ENCODE measurements at regions not wholly inside any gene's neighbourhood (a gene's known extent, or its start where the extent isn't known, plus 50 kb on each side); places are given as distances from the start of the nearest gene placed in this dataset.
A peak's percentile ranks its signal among the peaks of the same experiment; 100 is the strongest.

DNA sequence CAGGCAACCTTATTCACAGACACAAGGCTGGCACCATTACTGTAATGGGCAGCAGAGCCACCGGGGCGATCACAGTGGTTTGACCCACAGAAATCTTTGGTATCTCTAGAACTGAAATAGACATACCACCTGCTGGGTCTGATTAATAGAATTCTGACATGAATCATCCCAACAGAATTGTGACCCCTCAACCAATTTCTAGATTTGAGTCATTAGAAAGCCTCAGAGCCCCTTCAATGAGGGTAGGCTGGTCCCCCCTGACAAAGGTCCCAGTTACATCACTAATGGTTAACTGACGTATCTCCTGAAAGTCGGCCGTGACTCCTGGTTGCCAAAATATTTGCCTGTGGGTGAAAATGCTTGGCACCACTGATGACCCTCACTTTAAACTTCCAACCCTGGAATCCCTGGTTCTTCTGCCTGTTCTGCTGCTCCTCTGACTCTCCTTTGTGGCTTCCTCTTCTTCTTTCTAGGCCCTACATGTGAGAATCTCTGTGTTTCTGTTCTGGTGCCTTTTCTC lies 124.9 kb upstream of the ARID1B start:
- DNase-seq (ENCODE audit: low read depth, low spot score) = no peak
- no peak overlapping the region for H3K27ac ChIP-seq

DNA sequence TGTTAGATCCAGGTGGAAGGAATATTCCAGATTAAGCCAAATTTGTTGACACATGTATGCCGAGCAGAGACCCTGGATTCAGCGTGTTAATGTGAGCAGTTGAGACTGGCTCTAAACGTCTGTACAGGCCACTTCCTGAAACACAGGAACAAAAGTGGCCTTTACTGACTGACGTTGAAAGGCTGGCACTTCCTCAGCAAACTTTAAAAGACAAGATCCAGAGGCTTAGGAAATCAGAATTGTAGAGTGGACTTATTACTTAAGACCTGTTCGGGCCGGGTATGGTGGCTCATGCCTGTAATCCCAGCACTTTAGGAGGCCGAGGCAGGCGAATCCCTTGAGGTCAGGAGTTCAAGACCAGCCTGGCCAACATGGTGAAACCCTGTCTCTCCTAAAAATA lies 125.7 kb upstream of the ARID1B start:
- H3K27ac ChIP-seq = no peak overlapping the region
- DNase-seq (ENCODE audit: low read depth, low spot score) = no peak

DNA sequence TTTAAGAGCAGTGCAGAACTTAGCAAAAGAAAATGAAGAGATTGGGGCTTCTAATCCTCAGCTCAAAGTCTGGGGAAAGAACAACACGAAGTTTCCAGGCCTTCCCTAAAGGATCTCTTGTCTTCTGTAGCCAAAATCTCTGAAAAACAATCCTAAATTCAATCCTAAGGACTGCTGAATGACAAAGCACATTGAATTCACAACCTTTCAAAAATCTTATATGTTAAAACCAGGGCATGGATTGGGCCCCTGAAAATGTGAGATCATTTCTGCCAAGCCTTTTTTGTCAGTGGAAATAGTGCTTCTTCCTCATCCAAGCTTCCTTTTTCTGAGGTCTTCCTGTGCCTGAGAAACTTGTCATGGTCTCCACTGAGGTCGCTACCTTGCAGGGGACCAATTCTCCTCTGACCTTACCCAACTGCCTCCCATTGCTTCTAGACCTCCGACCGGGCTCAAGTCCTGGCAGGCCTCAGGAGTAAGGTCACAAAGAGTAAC lies 126.2 kb upstream of the ARID1B start:
- no peak for DNase-seq (ENCODE audit: low read depth, low spot score)

DNA sequence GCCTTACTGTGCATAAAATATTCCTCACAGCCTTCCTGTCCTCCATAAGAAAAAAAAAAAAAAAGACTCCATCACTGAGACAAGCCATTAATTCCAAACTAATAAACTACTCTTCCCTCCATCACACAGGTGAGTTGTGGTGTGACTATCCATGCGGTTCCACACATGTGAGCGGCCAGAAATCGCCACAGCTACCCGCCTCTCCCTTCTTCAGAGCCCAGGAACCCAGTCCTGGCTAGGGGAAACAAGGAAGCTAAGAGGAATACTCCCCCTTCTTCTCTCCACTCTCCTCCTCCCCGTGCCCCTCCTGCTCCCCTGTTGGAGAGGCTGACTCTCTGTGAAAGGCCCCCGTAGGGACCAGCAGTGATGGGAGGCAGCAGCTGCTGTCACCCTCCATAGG lies 128.6 kb upstream of the ARID1B start:
- no peak for DNase-seq (ENCODE audit: low read depth, low spot score)
- no peak overlapping the region for H3K27ac ChIP-seq

More for the DNA sequence above, 126.2 kb upstream of the ARID1B start:
- no peak overlapping the region for H3K27ac ChIP-seq

DNA sequence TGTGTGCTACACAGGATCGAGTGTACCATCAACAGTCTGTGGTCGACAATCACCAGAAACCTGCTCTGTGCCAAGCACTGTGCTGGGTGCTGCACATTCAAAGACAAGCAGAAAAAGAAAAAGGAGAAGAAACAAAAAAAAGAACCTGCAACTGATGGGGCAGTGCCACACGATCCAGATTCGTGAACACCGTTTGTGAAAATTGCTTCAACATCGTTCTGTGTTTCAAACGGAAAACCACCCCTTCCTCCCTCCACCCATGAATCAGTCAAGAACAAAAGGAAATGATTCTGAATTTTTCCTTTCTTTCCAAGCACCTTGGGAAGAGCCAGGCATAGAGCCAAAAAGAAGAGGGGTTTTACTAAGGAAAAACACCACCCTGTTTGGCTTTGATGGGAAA lies 129.2 kb upstream of the ARID1B start:
- no peak for DNase-seq (ENCODE audit: low read depth, low spot score)
- no peak overlapping the region for H3K27ac ChIP-seq

DNA sequence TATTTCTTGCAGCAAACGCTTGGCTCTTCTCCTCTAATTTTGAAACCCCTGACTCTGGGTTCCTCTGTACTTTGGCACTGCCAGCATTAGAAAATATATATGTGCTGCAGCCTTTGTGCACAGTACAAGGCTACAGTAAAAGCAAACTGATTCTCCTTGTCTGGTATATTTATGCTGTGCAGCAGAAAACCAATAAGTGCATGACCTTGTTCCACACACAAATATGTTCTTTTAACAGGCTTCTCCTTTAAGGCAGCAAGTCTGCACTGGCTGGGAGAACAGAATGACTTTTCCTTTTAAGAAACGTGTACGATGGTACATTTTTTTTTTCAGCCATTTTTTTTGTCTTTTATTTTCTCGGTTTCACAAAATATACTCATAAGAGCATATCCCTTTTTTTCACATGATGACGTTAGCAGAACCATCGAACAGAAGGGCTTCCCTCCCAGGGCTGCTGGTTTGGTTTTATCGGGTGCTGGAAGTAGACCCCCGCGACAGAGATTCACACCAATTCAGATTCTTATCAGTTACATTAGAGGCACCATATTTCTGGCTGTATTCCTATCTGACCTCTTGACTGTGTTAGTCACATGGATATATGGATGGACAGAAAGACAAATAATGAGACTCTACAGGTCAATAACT lies 129.9 kb upstream of the ARID1B start:
- H3K27ac ChIP-seq = no peak overlapping the region
- DNase-seq (ENCODE audit: low read depth, low spot score) = no peak

DNA sequence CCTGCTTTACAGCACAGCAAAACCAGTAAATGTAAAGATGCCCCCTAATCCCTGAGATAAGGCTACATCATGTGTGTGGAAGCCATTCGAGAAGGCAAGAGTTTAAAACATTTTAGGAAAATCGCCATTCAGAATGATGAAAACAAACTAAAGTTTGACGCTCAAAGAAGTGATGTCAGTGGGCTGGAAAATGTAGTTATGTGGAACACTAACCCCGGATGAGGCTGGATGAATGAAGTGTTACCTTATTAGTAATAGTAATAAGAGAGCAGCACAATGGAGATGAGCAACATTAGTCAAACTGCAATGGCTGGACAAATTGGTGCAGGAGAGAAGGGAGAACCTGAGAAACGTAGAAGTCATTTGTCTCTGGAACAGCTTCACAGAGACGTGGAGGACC lies 130.7 kb upstream of the ARID1B start:
- no peak for DNase-seq (ENCODE audit: low read depth, low spot score)
- H3K27ac ChIP-seq = no peak overlapping the region

DNA sequence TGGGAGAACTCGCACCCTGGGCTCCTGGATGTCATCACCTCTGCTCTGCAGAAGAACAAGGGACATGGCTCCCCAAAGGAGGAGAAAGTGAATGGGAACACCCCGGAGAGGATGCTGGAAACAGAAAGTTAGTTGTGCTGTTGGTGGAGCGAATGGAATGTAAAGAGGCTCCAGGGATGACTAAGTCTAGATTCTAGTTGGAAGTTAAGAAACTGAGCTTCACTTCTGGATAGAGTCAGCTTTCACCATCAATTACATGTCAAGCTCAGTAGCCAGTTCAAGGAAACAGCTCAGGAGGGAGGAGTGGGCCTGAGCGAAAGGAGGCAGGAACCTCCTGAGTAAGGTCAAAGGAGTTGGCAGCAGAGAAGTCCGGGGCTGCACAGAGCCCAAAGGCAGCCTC lies 132.1 kb upstream of the ARID1B start:
- H3K27ac ChIP-seq = no peak overlapping the region
- DNase-seq (ENCODE audit: low read depth, low spot score) = no peak

DNA sequence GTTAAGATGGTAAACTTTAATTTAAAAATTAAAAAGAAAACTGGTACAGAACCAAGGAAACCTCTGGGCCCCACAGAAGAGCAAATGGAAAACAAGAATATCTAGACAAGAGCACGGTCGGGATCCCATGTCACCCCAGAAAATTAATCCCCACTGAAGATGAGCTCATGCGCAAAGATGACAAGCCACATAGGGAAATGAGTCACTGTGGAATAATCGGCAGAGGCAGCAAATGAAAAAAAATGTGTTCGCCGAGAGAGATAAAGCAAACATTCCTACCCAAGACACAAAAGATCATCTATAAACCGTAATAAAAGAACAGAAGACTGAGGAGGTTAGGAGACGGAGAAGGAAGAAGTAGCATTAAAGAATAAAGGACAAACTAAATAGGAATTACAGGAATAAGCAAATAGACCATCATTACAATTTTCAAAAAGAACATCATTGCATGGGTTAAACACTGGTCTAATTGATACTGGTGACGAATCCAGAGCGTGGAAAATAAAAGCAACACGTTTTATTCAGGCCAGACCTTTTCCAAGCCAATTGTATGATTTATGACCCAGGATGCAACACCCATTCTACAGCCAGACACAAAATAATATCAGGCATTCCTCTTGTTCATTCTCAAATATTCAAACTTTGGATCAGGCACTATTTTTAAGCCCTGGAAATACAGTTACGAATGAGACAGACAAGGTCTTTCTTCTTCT lies 138.0 kb upstream of the ARID1B start:
- H3K27ac ChIP-seq = no peak overlapping the region
- no peak for DNase-seq (ENCODE audit: low read depth, low spot score)

DNA sequence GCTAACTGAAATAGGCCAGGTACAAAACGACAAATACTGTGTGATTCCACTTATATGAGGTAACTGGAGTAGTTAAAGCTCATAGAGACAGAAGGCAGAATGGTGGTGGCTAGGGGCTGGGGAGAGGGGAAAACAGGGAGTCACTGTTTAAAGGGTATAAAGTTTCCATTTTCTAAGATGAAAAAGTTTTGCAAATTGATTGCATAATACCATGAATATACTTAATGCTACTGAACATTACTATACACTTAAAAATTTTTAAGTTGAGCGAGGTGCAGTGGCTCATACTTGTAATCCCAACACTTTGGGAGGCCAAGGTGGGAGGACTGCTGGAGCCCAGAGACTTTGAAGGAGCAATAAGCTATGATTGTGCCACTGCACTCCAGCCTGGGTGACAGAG lies 138.6 kb upstream of the ARID1B start:
- no peak for DNase-seq (ENCODE audit: low read depth, low spot score)
- no peak overlapping the region for H3K27ac ChIP-seq

DNA sequence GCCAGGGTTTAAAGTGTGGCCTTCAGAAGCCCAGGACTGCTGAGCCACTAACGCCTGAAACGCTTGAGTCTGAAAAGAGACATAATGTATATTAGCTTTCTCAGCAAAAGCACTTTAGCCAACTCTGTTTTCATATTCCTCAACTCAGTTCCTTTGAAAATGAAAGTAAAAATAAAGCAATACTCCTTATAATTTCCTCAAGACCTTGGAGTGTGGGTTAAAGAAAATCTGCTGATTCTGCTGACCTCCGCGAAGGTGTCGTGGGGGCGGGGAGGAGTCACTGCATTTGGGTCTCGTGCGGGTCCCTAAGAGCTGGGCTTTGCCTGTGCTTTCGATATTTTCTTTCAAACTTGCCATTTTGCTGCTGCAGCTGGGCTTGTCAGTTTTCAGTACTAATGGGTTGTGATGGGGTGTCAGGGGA lies 142.2 kb upstream of the ARID1B start:
- no peak for DNase-seq (ENCODE audit: low read depth, low spot score)
- no peak overlapping the region for H3K27ac ChIP-seq

DNA sequence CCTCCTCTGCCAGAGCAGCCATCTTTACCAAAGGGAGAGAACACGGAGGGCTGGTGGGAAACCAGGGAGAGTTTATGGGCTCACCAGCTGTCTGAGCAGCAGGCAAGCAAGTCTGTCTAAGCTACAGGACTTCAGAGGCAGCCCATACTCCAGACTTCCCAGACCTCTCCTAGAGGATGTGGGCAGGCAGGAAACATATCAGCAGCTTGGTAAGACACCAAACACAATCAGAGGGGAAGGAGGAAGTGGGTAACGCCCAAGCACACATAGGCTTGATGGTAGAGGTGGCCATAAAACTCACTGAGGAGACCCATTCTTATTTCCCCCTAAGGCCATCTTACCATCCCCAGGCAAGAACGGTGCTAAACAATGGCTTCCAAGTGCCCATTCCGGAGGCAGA lies 143.1 kb upstream of the ARID1B start:
- DNase-seq (ENCODE audit: low read depth, low spot score) = no peak
- no peak overlapping the region for H3K27ac ChIP-seq

DNA sequence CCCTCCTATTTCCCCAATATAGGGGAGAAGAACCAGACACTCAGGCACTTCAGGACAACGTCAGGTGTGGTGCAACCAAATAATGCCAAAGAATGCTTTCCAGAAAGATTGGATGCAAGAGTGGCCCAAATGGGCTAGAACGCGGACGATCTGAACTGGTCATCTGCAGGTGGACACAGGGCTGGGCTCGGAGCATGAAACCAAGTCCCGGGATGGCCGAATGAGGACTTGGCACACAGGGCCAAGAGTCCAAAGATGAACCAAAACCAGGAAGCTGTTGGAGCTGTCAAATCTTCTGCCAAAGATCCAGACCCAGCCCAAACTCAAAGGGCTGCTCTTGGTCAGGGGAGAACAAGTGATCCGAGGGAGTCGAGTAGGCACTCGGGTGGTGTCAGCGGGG lies 143.9 kb upstream of the ARID1B start:
- H3K27ac ChIP-seq = no peak overlapping the region
- no peak for DNase-seq (ENCODE audit: low read depth, low spot score)

DNA sequence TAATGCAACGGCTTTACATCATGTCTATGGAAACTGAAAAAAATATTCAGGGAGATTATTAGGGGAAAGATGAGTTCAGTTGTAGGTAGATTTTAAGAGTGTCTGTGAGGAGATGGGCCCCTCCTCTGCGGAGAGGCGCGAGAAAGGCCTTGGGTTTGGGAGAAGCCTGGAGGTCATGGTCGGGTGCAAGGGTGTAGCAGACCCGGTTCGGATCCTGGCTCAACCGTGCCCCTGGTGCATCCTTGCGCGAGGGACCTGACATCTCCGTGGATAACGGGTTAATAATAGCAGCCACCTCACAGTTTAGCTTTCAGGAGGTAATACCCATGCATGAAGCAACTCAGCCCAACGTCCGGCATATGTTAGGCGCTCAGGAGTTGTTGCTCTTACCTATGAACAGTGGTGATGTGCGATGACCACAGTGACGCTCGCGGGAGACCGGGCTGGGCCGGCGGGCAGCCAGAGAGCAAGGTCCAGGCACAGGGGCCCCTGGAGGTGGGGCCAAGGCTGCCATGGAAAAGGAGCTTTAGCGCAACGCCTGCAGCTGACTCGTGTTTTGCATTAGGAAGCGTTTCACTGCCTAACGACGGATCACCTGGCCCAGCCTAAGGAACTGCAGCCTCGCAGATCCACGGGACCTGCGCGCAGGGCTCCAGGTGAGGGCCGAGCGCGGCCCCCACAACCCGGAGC lies 146.4 kb upstream of the ARID1B start:
- H3K27ac ChIP-seq = no peak overlapping the region
- DNase-seq (ENCODE audit: low read depth, low spot score) = no peak

DNA sequence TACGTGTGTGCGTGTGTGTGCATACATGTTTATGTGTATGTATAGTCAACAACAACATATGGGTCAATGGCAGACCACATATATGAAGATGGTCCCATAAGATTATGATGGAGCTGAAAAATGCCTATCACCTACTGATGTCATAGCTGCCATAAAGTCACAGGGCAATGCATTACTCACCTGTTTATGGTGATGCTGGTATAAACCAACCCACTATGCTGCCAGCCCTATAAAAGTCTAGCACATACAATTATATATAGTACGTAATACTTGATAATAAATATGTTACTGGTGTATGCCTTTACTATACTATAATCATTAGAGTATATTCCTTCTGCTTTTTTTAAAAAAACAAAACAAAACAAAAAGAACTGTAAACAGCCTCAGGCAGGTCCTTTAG lies 148.4 kb upstream of the ARID1B start:
- DNase-seq (ENCODE audit: low read depth, low spot score) = no peak
- H3K27ac ChIP-seq = no peak overlapping the region

DNA sequence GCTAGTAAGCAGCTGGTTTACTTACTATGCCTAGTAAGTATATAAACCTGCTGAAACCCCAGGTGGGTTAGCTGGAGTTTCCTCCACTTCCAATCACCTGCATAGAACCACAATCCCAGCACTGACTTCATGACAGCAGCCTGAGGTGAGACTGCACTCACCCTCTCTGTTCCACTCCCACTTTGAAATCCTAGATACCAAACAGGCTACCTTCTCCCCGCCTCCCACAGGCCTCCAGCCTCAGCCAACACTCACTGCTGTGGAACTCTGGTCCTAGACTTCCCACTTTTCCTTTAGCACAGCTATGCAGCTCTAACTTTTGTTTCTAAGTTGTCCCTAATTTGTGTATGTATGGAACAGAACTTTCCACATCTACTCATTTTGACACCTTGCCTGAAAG lies 149.7 kb upstream of the ARID1B start:
- no peak overlapping the region for H3K27ac ChIP-seq
- no peak for DNase-seq (ENCODE audit: low read depth, low spot score)

DNA sequence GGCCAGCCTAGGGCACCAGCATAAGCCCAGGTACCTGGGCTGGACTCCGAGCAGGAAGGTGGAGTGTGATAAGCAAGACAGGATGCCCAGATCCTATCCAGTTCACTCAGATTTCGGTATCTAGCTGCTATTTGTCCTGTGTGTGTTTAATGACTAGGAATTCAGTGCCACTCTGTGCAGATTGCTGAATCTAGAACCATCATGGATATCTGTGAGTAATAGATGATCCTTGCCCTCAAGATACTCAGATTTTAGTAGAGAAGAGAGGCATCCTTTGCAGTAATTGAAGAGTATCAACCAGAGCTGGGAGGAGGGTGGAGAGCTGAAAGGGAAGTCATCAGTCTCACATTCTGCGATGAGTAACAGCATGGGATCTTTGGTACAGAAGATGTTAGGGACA lies 155.0 kb upstream of the ARID1B start:
- no peak for DNase-seq (ENCODE audit: low read depth, low spot score)
- no peak overlapping the region for H3K27ac ChIP-seq

DNA sequence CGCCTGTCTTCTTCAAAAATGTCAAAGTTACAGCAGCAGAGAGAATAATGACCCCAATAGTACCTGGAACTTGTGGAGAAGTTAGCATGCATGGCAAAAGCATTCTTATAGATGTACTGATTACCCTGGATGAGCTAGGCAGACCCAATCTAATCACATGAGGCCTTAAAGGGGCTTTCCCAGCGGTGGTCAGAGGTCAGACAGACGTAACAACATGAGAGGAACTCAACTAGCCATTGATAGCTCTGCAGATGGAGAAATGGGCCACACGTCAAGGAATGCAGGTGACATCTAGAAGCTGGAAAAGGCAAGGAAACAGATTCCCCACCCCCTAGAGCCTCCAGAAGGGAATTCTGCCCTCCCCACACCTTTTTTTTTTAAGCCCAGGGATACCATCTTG lies 156.8 kb upstream of the ARID1B start:
- H3K27ac ChIP-seq = no peak overlapping the region
- DNase-seq (ENCODE audit: low read depth, low spot score) = no peak

DNA sequence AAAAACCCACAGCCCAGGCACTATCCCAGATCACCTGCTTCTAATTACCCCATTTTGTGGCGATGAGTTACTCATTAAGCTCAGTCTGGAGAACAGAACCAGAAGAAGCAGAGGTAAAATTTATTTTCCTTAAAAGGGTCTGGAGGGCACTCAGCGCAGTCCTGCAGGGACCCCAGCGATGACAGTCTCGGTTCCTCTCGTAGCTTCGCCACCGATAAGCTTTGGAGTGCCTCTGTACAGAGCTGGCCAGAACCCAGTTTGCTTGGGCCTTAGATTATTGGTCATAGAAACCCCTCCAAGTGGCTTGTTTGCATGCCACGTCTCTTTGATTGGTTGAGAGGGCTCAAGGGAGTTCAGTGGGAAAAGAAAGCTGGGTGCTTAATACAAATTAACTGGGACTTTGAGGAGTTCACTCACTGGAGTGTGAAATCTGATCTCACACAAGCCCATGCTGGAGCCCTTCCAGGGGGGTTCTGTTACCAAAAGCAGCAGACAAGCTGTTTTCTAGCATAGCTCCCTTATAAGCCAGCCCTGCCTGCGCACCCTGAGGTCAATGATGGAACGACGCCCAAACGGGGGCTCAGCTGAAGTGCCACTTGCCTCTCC lies 158.5 kb upstream of the ARID1B start:
- H3K27ac ChIP-seq = no peak overlapping the region
- no peak for DNase-seq (ENCODE audit: low read depth, low spot score)

DNA sequence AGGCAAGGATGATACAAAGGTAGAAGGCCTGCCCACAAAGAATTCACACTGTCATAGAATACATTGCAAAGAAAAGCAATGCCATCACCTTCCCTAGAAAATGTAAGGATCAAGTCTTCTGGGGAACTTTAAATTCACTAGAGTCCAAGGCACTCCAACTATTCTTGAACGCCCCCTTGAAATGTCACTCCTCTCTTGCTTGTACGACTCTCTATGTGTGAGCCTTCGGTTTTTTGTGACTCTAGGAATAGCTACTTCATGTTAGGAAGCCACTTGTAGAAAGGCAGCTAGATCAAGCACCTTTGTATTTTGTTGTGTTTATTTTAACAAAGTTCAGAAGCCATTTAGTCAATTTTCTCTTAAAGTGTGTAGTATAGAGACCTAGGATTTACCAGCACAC lies 159.2 kb upstream of the ARID1B start:
- no peak overlapping the region for H3K27ac ChIP-seq
- DNase-seq (ENCODE audit: low read depth, low spot score) = no peak

DNA sequence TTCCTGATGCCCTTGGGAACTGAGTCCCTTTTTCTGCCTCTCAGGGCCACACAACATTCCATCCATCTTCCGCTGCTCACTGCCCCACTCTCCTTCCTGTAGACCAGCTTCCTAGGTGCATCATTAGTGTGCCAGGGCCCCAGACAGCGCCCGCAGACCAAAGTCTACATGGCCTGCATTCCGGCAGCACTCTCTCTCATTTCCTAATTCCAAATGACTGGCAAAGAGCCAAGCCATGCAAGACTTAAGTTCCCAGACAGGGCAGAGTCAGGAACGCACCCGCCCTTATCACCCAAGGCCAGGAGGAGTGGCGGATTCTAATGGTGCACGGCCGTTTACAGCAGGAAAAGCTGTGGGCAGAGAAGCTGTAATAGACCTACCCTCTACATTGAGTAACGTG lies 159.8 kb upstream of the ARID1B start:
- peak; percentile 5 for DNase-seq (ENCODE audit: low read depth, low spot score)

More for the DNA sequence above, 159.8 kb upstream of the ARID1B start:
- H3K27ac ChIP-seq = no peak overlapping the region

Measured in epithelial cell of prostate (primary cell).